ENCODE measurements at regions not wholly inside any gene's neighbourhood (a gene's known extent, or its start where the extent isn't known, plus 50 kb on each side); places are given as distances from the start of the nearest gene placed in this dataset.

DNA sequence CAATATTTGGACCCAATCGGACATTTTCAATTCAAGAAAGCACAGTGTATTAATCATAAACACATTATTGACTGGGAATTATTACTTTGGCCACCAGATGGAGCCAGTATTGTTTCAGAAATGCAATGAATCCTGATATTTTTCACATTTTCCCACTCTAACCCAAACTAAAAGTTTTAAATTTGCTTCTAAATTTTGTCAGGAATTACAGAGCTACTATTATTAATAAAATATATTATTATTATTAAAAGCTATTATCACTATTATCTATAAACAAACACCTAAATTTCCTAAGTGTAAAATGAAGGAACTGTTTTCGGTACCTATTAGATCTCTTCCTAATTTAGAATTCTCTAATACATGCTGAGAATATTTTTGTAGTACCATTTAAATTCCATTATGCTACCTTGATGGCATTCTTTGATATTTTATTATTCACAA lies 245.3 kb downstream of the OGFRL1 start:
- peak; percentile 13 for DNase-seq

DNA sequence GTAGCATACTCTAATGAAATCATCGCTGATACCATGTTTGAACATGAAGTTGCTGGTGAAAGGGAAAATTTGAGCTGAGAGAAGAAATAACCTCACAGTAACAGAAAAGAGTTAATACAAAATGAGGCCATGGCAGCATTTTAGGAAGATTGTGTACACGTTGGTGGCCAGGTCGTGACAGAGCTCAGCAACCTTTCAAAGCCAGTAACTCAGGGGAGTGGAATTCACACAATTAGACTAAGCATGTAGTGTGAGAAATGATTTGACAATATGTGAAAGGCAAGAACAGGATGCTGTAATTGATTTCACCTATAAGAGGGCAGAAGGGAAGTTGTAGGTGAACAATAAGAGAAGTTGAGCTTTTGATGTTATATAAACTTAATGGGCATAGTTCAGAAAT lies 246.3 kb downstream of the OGFRL1 start:
- DNase-seq = no peak

DNA sequence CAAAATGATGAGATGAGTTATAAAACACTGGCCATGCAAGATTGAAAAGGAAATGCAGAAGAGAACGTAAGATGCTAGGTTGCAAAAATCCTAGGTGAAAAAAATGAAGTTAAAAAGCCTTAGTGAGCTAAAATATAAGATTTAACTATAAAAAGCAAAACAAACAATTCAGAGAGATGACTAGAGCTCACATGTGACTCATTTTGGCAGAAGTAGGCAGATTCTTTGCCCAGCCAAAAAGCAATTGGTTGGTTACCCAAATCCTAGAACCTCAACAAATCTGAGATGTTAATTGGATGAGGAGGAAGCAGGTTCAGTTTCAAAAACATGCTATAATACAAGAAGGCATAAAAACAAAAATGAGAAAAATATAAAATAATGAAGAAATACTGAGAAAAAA lies 249.1 kb downstream of the OGFRL1 start:
- DNase-seq = no peak

DNA sequence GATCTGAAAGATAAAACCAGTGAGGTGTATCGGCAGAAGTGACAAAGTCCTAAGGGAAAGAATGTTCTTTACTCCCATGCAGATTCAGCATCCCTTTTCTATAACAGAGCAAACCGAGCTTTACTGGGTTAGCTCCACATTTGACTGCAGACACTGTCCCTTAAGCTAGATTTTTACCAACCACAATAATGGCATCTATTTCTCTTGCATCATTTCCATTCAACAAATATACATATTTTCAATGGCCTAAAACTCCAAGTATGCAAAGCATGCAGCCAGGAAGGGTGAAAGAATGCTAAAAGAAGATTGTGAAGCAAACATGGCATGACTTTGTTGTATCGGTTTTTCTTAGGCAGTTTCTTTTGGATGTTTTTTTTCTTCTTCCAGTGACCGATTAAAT lies 255.4 kb downstream of the OGFRL1 start:
- no peak for DNase-seq

GRCh38 chr6:71544906-71545305 lies 256.3 kb downstream of the OGFRL1 start:
- DNase-seq = no peak

GRCh38 chr6:71545905-71546304 lies 257.3 kb downstream of the OGFRL1 start:
- DNase-seq = no peak

GRCh38 chr6:71551798-71552197 lies 263.2 kb downstream of the OGFRL1 start:
- DNase-seq = no peak

DNA sequence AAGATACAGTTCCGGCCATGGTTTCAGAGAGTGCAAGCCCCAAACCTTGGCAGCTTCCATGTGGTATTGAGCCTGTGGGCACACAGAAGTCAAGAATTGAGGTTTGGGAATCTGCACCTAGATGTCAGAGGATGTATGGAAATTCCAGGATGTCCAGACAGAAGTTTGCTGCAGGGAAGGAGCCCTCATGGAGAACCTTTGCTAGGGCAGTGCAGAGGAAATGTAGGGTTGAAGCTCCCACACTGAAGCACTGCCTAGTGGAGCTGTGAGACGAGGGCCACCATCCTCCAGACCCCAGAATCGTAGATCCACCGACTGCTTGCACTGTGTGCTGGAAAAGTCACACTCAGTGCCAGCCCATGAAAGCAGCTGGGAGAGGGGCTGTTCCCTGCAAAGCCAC lies 267.5 kb downstream of the OGFRL1 start:
- DNase-seq = no peak

GRCh38 chr6:71558974-71559373 lies 270.4 kb downstream of the OGFRL1 start:
- no peak for DNase-seq

- DNase-seq = no peak
Observed at GRCh38 chr6:71567562-71567961, 279.0 kb downstream of the OGFRL1 start.

DNA sequence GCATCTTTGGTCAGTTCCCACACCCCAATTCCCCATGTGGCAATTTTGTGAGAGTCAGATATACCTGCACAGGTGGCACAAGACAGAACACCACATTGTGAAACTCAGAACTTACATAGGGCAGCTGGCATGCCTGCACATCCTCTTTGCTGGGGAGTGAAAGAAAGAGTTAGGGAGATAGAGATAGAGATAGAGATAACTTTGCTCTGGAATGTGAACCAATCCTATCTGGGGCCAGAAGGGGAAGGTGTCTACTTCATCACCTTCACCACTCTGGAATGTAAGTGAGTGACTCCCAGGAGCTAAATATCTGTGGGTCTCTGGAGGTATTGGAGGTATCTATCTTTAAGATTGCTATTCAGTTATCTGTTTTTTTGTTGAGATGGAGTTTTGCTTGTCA lies 289.2 kb downstream of the OGFRL1 start:
- no peak for DNase-seq

DNA sequence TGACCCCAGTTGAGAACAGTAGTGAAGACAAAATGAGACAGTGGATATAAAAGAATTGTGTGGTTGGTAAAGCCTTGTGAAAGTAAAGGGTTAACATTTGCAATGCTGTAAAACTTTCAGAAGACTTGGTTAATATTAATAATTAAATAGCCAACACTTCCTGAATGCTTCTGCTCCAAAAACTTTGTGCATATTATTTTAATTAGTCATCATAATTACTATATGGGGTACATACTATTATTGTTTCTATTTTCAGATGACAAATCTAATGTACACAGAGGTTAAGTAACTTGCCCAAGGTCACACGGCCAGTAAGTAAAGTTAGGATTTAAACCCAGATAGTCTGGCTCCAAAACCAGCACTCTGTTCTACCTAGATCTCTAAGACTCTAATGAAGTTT lies 291.3 kb downstream of the OGFRL1 start:
- DNase-seq = no peak

DNA sequence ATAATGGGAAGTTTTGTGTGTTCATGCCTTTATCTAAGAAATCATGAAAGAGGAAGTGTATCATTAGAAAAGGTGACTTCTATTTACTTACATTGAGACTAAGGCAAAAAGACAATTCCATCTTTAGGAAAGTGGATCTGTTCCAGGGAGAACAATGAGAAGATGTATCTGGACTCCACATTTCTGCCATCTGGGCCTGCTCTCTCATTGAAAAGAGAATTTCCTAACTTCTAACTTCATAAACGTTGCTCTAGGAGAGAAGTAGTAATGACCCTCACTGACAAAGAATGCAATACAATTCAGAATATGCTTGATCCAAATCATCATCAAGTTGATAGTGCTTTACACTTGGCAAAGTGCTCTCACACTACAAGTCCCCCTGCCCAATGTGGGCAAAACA lies 294.2 kb downstream of the OGFRL1 start:
- DNase-seq = no peak

GRCh38 chr6:71584712-71585436 lies 296.3 kb downstream of the OGFRL1 start:
- no peak for DNase-seq

- no peak for DNase-seq
Observed at GRCh38 chr6:71585472-71585871, 296.9 kb downstream of the OGFRL1 start.

GRCh38 chr6:71588490-71588889 lies 297.9 kb upstream of the RIMS1 start:
- DNase-seq = no peak

DNA sequence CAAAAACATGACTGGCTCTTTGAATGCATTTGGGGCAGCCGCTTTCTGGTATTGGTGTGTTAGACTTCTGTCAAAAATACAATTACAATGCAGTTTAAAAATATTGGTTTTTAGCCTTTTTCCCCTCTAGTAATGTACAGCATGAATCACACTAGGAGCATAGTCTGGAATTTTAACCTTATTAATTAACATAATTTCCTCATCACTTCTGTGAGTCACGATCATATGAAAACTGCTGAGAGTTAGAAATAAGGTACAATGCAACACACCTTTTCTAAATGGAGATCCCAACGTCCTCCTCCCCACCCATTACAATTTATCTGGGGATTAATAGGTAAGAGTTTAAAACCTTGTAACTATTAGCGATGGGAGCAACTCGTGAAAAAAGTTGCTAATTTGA lies 297.1 kb upstream of the RIMS1 start:
- DNase-seq = no peak

- DNase-seq = no peak
Observed at GRCh38 chr6:71592643-71593042, 293.7 kb upstream of the RIMS1 start.

- DNase-seq = no peak
Observed at GRCh38 chr6:71599359-71599758, 287.0 kb upstream of the RIMS1 start.

- DNase-seq = no peak
Observed at GRCh38 chr6:71602385-71603007, 283.9 kb upstream of the RIMS1 start.

- DNase-seq = no peak
Observed at GRCh38 chr6:71603021-71603420, 283.3 kb upstream of the RIMS1 start.

DNA sequence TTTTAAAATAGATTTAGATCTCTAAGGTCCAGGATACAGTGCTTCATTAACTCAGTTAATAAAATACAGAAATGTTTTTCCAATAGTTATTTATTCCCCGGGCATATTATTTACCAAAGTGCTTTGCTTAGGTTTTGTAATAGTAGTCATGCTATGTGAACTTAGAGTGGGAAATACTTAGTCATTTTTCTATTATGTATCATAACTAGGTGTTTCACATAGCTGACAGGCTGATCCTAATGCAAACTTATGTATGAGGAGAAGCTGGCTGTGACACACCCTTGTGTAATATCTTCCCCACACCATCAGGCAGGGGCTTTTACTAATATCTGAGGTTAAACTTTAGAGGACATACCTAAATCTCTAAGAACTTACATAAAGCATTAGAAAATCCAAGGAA lies 277.7 kb upstream of the RIMS1 start:
- DNase-seq = no peak

DNA sequence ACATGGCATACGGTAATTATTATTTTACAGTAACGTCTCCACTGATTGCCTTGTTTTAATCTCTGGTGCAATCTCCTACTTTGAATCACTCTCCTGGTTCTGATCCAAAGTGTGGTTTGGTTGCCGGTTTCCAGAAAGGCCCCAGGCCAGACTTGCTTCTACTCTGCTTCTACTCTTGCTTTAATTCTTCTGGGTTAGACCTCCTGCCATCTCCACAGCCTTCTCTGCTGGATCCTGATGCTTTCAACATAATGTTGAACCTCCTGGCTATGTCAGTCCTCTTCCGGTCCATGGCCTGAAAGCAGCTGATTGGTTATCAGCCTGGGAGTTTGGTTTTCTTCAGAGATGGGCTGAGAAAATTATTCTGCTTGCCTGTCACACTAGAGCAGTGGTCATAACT lies 266.5 kb upstream of the RIMS1 start:
- no peak for DNase-seq

DNA sequence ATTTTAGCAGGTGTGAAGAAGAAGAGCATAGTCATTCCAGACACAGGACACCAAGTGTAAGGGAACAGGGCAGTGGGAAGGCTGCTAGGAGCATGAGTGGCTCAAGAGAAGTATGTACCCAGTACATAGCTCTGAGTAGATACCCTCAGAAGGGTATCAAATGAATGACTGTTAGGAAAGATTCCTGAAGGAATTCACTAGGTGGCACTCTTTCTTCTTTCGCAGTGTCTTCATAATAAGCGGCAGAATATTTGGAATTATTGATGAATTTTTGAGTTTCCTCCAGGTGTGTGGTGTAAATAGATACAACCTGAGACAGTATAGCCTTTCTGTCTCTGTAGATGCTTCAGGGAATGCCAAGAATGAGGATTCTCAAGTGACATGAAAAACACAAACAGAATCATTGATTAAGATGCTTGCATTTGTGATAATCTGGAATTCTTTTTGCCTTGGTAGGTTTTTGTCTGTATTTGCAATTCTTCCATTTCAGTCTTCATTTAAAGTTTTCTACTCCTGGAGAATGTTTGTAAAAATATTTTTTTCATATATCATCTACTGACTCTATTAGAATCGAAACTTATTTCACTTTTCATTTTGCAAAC lies 264.3 kb upstream of the RIMS1 start:
- peak; percentile 10 for DNase-seq

DNA sequence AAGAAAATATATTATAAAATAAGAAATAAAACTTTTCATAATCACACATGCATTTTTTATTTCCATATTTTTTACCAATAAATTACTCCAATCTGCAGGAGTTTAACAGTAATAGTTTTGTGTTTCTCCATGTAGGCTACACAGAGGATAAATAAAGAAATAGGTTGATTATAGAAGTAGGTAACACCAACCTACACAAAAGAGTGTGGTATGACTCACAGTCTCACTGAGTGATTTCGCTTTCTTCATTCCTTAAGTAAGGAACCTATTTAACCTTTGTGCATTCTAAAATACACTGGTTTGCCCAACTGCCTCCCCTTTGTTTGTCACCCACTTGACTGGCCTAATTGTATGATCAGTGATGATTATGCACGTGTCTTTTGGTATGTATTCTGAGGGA lies 244.2 kb upstream of the RIMS1 start:
- DNase-seq = no peak
